ENCODE measurements at regions not wholly inside any gene's neighbourhood (a gene's known extent, or its start where the extent isn't known, plus 50 kb on each side); places are given as distances from the start of the nearest gene placed in this dataset.

GRCh38 chr2:175631245-175631623 is 370.8 kb downstream of the LNPK start:
- no peaks in the 10 kb centered on the region for H3K36me3 Mint-ChIP-seq (ENCODE audit: insufficient read depth in 2 of 2)

GRCh38 chr2:175630280-175631244 is 371.5 kb downstream of the LNPK start:
- no peaks in the 10 kb centered on the region for H3K27me3 Mint-ChIP-seq (ENCODE audit: low read depth)
- no peak for ATAC-seq (replicated peaks in 1 of 2)
- DNase-seq, result no peak

More at GRCh38 chr2:175631245-175631623, 370.8 kb downstream of the LNPK start:
- Mint-ChIP-seq H3K4me1 (ENCODE audit: low read depth) (no peaks in the 10 kb centered on the region), H3K9me3 (peaks cover 0 to 6% of the 10 kb centered on the region in 2 donors), H3K27me3 (ENCODE audit: low read depth) (no peaks in the 10 kb centered on the region), H3K27ac (no peak overlapping the region), H3K4me3 (no peak overlapping the region)
- DNase-seq, result no peak
- no peak for ATAC-seq (replicated peaks in 1 of 2)

GRCh38 chr2:175628243-175628642 is 373.8 kb downstream of the LNPK start:
- H3K36me3 Mint-ChIP-seq (ENCODE audit: insufficient read depth in 2 of 2), result no peaks in the 10 kb centered on the region
- no peak overlapping the region for H3K4me3 Mint-ChIP-seq
- no peaks in the 10 kb centered on the region for H3K27me3 Mint-ChIP-seq (ENCODE audit: low read depth)
- DNase-seq, result no peak
- H3K9me3 Mint-ChIP-seq, result peaks cover 0 to 8% of the 10 kb centered on the region in 2 donors
- ATAC-seq (replicated peaks in 1 of 2), result no peak
- no peak overlapping the region for H3K27ac Mint-ChIP-seq
- no peaks in the 10 kb centered on the region for H3K4me1 Mint-ChIP-seq (ENCODE audit: low read depth)

More at GRCh38 chr2:175630280-175631244, 371.5 kb downstream of the LNPK start:
- H3K9me3 Mint-ChIP-seq, result peaks cover 0 to 6% of the 10 kb centered on the region in 2 donors
- H3K4me3 Mint-ChIP-seq, result no peak overlapping the region
- H3K4me1 Mint-ChIP-seq (ENCODE audit: low read depth), result no peaks in the 10 kb centered on the region
- H3K27ac Mint-ChIP-seq, result no peak overlapping the region
- H3K36me3 Mint-ChIP-seq (ENCODE audit: insufficient read depth in 2 of 2), result no peaks in the 10 kb centered on the region

GRCh38 chr2:175627405-175627804 is 374.7 kb downstream of the LNPK start:
- Mint-ChIP-seq H3K27ac (no peak overlapping the region), H3K27me3 (ENCODE audit: low read depth) (no peaks in the 10 kb centered on the region), H3K4me1 (ENCODE audit: low read depth) (no peaks in the 10 kb centered on the region), H3K4me3 (no peak overlapping the region), H3K9me3 (peaks cover 2 to 8% of the 10 kb centered on the region in 2 donors), H3K36me3 (ENCODE audit: insufficient read depth in 2 of 2) (no peaks in the 10 kb centered on the region)
- DNase-seq (no peak), ATAC-seq (replicated peaks in 1 of 2) (no peak)

GRCh38 chr2:175626796-175627195 is 375.3 kb downstream of the LNPK start:
- Mint-ChIP-seq H3K27ac (no peak overlapping the region), H3K9me3 (peaks cover 2 to 8% of the 10 kb centered on the region in 2 donors), H3K4me3 (no peak overlapping the region), H3K36me3 (ENCODE audit: insufficient read depth in 2 of 2) (no peaks in the 10 kb centered on the region), H3K4me1 (ENCODE audit: low read depth) (no peaks in the 10 kb centered on the region), H3K27me3 (ENCODE audit: low read depth) (no peaks in the 10 kb centered on the region)
- DNase-seq, result no peak
- ATAC-seq (replicated peaks in 1 of 2), result no peak

GRCh38 chr2:175624785-175625184 is 377.3 kb downstream of the LNPK start:
- H3K4me1 Mint-ChIP-seq (ENCODE audit: low read depth), result no peaks in the 10 kb centered on the region
- ATAC-seq (replicated peaks in 1 of 2) (no peak), DNase-seq (no peak)
- H3K4me3 Mint-ChIP-seq, result no peak overlapping the region
- no peak overlapping the region for H3K27ac Mint-ChIP-seq
- H3K9me3 Mint-ChIP-seq, result peaks cover 2 to 8% of the 10 kb centered on the region in 2 donors
- no peaks in the 10 kb centered on the region for H3K36me3 Mint-ChIP-seq (ENCODE audit: insufficient read depth in 2 of 2)
- peaks cover 7% of the 10 kb centered on the region for H3K27me3 Mint-ChIP-seq (ENCODE audit: low read depth)

GRCh38 chr2:175624211-175624761 is 377.8 kb downstream of the LNPK start:
- H3K9me3 Mint-ChIP-seq, result peaks cover 2 to 7% of the 10 kb centered on the region in 2 donors
- ATAC-seq (replicated peaks in 1 of 2) (no peak), DNase-seq (no peak)
- H3K4me3 Mint-ChIP-seq, result no peak overlapping the region
- H3K27ac Mint-ChIP-seq, result no peak overlapping the region
- H3K27me3 Mint-ChIP-seq (ENCODE audit: low read depth), result peaks cover 7% of the 10 kb centered on the region
- H3K4me1 Mint-ChIP-seq (ENCODE audit: low read depth), result no peaks in the 10 kb centered on the region
- no peaks in the 10 kb centered on the region for H3K36me3 Mint-ChIP-seq (ENCODE audit: insufficient read depth in 2 of 2)

- Mint-ChIP-seq H3K4me3 (no peak overlapping the region), H3K27me3 (ENCODE audit: low read depth) (peaks cover 7% of the 10 kb centered on the region), H3K36me3 (ENCODE audit: insufficient read depth in 2 of 2) (no peaks in the 10 kb centered on the region), H3K27ac (no peak overlapping the region), H3K9me3 (peaks cover 1 to 2% of the 10 kb centered on the region in 2 donors), H3K4me1 (ENCODE audit: low read depth) (no peaks in the 10 kb centered on the region)
- ATAC-seq (replicated peaks in 1 of 2) (no peak), DNase-seq (no peak)
These were observed 380.2 kb downstream of the LNPK start for GRCh38 chr2:175621821-175622220.

GRCh38 chr2:175620106-175620505 is 382.0 kb downstream of the LNPK start:
- Mint-ChIP-seq H3K9me3 (peaks cover 1 to 2% of the 10 kb centered on the region in 2 donors), H3K27ac (no peak overlapping the region), H3K36me3 (ENCODE audit: insufficient read depth in 2 of 2) (no peaks in the 10 kb centered on the region), H3K27me3 (ENCODE audit: low read depth) (peaks cover 7% of the 10 kb centered on the region), H3K4me3 (no peak overlapping the region), H3K4me1 (ENCODE audit: low read depth) (no peaks in the 10 kb centered on the region)
- ATAC-seq (replicated peaks in 1 of 2), result no peak
- no peak for DNase-seq

- peaks cover 1 to 2% of the 10 kb centered on the region in 2 donors for H3K9me3 Mint-ChIP-seq
- peaks cover 7% of the 10 kb centered on the region for H3K27me3 Mint-ChIP-seq (ENCODE audit: low read depth)
- H3K4me3 Mint-ChIP-seq, result no peak overlapping the region
- H3K4me1 Mint-ChIP-seq (ENCODE audit: low read depth), result no peaks in the 10 kb centered on the region
- ATAC-seq (replicated peaks in 1 of 2) (no peak), DNase-seq (no peak)
- no peak overlapping the region for H3K27ac Mint-ChIP-seq
- H3K36me3 Mint-ChIP-seq (ENCODE audit: insufficient read depth in 2 of 2), result no peaks in the 10 kb centered on the region
These were observed 382.7 kb downstream of the LNPK start for GRCh38 chr2:175619179-175620045.

- H3K4me1 Mint-ChIP-seq (ENCODE audit: low read depth), result no peaks in the 10 kb centered on the region
- no peak for DNase-seq
- no peak overlapping the region for H3K27ac Mint-ChIP-seq
- H3K27me3 Mint-ChIP-seq (ENCODE audit: low read depth), result no peaks in the 10 kb centered on the region
- no peaks in the 10 kb centered on the region for H3K36me3 Mint-ChIP-seq (ENCODE audit: insufficient read depth in 2 of 2)
- ATAC-seq (replicated peaks in 1 of 2), result no peak
- H3K9me3 Mint-ChIP-seq, result no peaks in the 10 kb centered on the region
- H3K4me3 Mint-ChIP-seq, result no peak overlapping the region
These were observed 389.8 kb downstream of the LNPK start for GRCh38 chr2:175612280-175612679.

GRCh38 chr2:175606010-175606841 is 395.8 kb downstream of the LNPK start:
- no peaks in the 10 kb centered on the region for H3K4me1 Mint-ChIP-seq (ENCODE audit: low read depth)
- DNase-seq, result no peak
- H3K9me3 Mint-ChIP-seq, result no peaks in the 10 kb centered on the region
- no peak overlapping the region for H3K27ac Mint-ChIP-seq
- no peak for ATAC-seq (replicated peaks in 1 of 2)
- no peak overlapping the region for H3K4me3 Mint-ChIP-seq
- no peaks in the 10 kb centered on the region for H3K27me3 Mint-ChIP-seq (ENCODE audit: low read depth)
- H3K36me3 Mint-ChIP-seq (ENCODE audit: insufficient read depth in 2 of 2), result no peaks in the 10 kb centered on the region

Measured in activated T-cell treated with anti-CD3 and anti-CD28 coated beads, Interleukin-2, amount 50 U/mL, for 72 hours (primary cell).